Lung (tissue), 11 donors: ENCODE measurements at regions not wholly inside any gene's neighbourhood (a gene's known extent, or its start where the extent isn't known, plus 50 kb on each side); places are given as distances from the start of the nearest gene placed in this dataset.

ENCODE experiments used
- ATAC-seq: fragments of 200-7000 bp; cut with Tn5 transposase; one replicate; pipeline ENCODE4 v1.9.1; 2020; ENCODE audit warnings: moderate number of reproducible peaks; ENCODE audit not compliant: insufficient read depth, low FRiP score
- DNase-seq, 3 donors: peaks; one replicate each; pipeline ENCODE4 v3.0.0-alpha.2; 2013 to 2017
- H3K27ac ChIP-seq, 2 donors: one replicate each; pipeline ENCODE4 v1.5.1; 2013; ENCODE audit warnings: mild to moderate bottlenecking in 2 of 2, moderate library complexity in 2 of 2, control low read depth in 1 of 2, inconsistent platforms in 1 of 2, low read depth in 1 of 2, low read length in 1 of 2
- H3K27me3 ChIP-seq, 3 donors: one replicate each; pipeline ENCODE4 v1.5.1; 2013; ENCODE audit warnings: low read length in 2 of 3; ENCODE audit not compliant: control insufficient read depth in 3 of 3, insufficient read depth in 3 of 3
- H3K36me3 ChIP-seq, 4 donors: one replicate each; pipeline ENCODE4 v1.5.1; 2013; ENCODE audit warnings: low read length in 4 of 4, mild to moderate bottlenecking in 1 of 4, moderate library complexity in 1 of 4; ENCODE audit not compliant: control insufficient read depth in 4 of 4, insufficient read depth in 4 of 4
- H3K4me1 ChIP-seq, 5 donors: one replicate each; pipeline ENCODE4 v1.5.1; 2013; ENCODE audit warnings: low read length in 5 of 5, mild to moderate bottlenecking in 2 of 5, moderate library complexity in 1 of 5; ENCODE audit not compliant: control insufficient read depth in 5 of 5, insufficient read depth in 5 of 5
- H3K4me3 ChIP-seq: one replicate; pipeline ENCODE4 v1.5.1; 2013; ENCODE audit warnings: mild to moderate bottlenecking, control low read depth, moderate library complexity
- H3K9ac ChIP-seq, 2 donors: one replicate each; pipeline ENCODE4 v1.5.1; 2013; ENCODE audit warnings: low read length in 2 of 2, control low read depth in 1 of 2; ENCODE audit not compliant: insufficient read depth in 1 of 2
- H3K9me3 ChIP-seq, 4 donors: one replicate each; pipeline ENCODE4 v1.5.1; 2013; ENCODE audit warnings: low read length in 3 of 4, mild to moderate bottlenecking in 1 of 4, moderate library complexity in 1 of 4; ENCODE audit not compliant: control insufficient read depth in 4 of 4, insufficient read depth in 3 of 4
- CTCF ChIP-seq: IDR thresholded peaks from 2 replicates; pipeline ENCODE4 v1.5.1; 2012; ENCODE audit warnings: mild to moderate bottlenecking; ENCODE audit errors: control extremely low read depth, extremely low read depth
- WGBS, 2 donors: extraction: QIAGEN DNeasy Blood & Tissue Kit; methylation state at CpG; one replicate each; pipeline ENCODE4 v1.1.7; 2013; 5-methylcytosine and 5-hydroxymethylcytosine counted together
- donor health status: control.
- donor health status: control.
- donor health status: Bipolar disorder and iron deficiency.
- donor health status: healthy.
- donor health status: DM: yes; HTN: yes; CAD: no.

- TF ChIP-seq CTCF = no peak
- WGBS, 2 donors = 77 to 84% methylated on average over 3 of the region's 3 CpGs
- ATAC-seq = no peak
- no peak for DNase-seq
- Histone ChIP-seq H3K9me3 (no peaks in the 10 kb centered on the region), H3K27me3 (no peaks in the 10 kb centered on the region), H3K4me1 (no peaks in the 10 kb centered on the region), H3K27ac (no peak overlapping the region), H3K9ac (no peak overlapping the region), H3K36me3 (no peaks in the 10 kb centered on the region), H3K4me3 (no peak overlapping the region)
Measured at GRCh38 chr18:41805341-41805740, 149.7 kb upstream of the PIK3C3 start.

DNA sequence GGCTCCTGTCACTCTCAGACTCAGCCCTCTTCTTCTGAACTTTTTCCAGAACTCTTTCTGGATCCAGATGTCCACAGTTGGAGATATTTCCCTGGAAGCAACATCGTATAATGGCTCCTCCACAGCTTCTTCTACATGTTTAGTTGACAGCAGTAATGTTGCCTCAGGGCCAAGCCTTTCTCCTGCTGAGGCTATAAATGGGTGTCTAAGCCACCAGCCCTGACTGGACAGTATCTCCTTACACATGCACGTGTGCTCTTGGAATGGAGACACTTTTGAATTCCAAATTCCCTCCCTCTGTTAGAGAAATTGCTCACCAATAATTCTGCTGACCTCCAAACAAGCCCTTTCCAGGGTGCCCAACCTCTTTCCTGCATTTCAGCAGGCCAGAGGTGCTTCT lies 156.2 kb upstream of the PIK3C3 start:
- 64 to 69% methylated on average over 2 of the region's 2 CpGs for WGBS, 2 donors
- ATAC-seq (no peak), DNase-seq (no peak)

DNA sequence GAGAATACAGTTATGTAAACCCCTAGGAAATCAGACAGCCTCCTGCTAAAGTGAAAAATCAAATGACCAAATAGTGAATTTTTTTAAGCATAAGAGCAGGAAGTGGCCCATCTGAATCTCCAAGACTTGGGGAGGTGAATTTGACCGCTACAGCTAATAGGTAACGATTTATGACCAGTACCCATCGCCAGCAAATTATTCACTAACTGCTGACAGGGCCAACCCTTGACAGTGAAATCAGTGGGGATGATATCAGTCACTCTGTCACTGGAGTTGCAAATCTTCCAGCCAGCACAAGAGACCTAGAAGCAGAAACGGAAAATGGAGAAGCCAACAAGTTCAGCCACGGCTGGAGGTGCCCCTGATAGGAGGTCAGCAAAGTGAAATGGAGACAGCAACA lies 164.3 kb upstream of the PIK3C3 start:
- H3K4me3 ChIP-seq = no peak overlapping the region
- no peak overlapping the region for H3K9ac ChIP-seq
- H3K9me3 ChIP-seq = peaks cover 0 to 2% (median 0%) of the 10 kb centered on the region in 4 donors
- H3K27me3 ChIP-seq = no peaks in the 10 kb centered on the region
- no peak overlapping the region for H3K27ac ChIP-seq
- DNase-seq (no peak), ATAC-seq (no peak)
- 75 to 92% methylated on average over 5 of the region's 5 CpGs for WGBS, 2 donors
- TF ChIP-seq CTCF = no peak
- no peaks in the 10 kb centered on the region for H3K36me3 ChIP-seq
- no peaks in the 10 kb centered on the region for H3K4me1 ChIP-seq

More for the DNA sequence above, 156.2 kb upstream of the PIK3C3 start:
- Histone ChIP-seq H3K27ac (no peak overlapping the region), H3K9ac (no peak overlapping the region), H3K4me1 (no peaks in the 10 kb centered on the region), H3K27me3 (no peaks in the 10 kb centered on the region), H3K4me3 (no peak overlapping the region), H3K36me3 (no peaks in the 10 kb centered on the region), H3K9me3 (no peaks in the 10 kb centered on the region)
- no peak for TF ChIP-seq CTCF

DNA sequence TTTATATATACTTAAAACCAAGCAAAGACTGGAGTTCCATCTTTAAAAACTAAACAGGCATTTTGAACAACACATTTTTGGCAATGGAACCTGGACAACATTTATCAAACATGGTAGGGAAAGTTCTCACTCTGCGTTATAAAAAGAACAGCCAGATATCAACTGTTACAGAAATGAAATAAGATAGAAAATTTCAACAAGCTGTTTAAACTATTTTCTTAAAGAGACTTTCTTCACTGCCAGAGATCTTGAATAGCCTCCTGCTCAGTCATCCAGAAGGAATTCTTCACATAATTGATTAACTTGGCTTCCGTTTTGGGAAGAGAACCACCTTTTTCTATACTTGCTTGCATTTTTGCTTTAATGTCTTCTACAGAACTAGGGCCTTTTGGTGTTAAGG lies 166.0 kb upstream of the PIK3C3 start:
- H3K27me3 ChIP-seq = no peaks in the 10 kb centered on the region
- no peak overlapping the region for H3K4me3 ChIP-seq
- WGBS, 2 donors = 75% methylated on average over 2 of the region's 2 CpGs
- DNase-seq = no peak
- no peak overlapping the region for H3K9ac ChIP-seq
- no peaks in the 10 kb centered on the region for H3K36me3 ChIP-seq
- no peaks in the 10 kb centered on the region for H3K4me1 ChIP-seq
- peaks cover 0 to 2% (median 0%) of the 10 kb centered on the region in 4 donors for H3K9me3 ChIP-seq
- H3K27ac ChIP-seq = no peak overlapping the region
- ATAC-seq = no peak
- no peak for TF ChIP-seq CTCF
